OCI-LY3 (cell line): ENCODE measurements at regions not wholly inside any gene's neighbourhood (a gene's known extent, or its start where the extent isn't known, plus 50 kb on each side); places are given as distances from the start of the nearest gene placed in this dataset.

Experiments
- EZH2phosphoT487 ChIP-seq: fragments of 200-600 bp; shearing (Covaris generic); IDR thresholded peaks from 2 replicates; pipeline ENCODE4 v1.6.1; 2018; ENCODE audit warnings: antibody characterized with exemption, mixed run types, low read depth
- TF ChIP-seq, protein P1 (sequence below): fragments of 200-600, 300-600 bp; sonication (generic); IDR thresholded peaks from 2 replicates; pipeline ENCODE4 v1.5.1; 2014; ENCODE audit warnings: antibody characterized with exemption, low read length, low read depth

DNA sequence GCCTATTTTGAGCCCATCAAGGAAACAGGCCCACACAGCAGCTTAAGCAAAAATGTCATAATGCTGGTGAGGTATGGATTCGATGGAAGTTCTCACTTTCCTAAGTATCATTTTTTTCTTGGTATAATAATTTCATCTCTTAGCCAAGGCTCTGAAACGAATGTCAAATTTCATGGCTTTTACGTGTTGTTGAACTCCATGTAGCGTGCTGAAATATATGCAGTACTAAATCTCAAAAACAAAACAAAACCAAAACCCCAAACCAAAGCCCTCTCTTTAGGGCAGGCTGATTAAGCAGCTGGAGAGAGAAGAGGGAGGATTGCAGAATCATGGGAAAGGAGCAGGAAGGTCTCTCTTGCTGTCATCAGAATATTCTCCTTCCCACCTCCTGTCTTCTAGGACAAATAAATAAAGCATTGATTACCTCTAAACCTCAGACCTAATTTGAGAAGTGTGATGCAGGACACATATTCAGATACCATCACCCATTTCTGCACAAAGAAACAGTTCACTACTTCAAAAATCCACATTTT lies 58.3 kb downstream of the TMEM174 start:
- TF ChIP-seq, protein P1, sequence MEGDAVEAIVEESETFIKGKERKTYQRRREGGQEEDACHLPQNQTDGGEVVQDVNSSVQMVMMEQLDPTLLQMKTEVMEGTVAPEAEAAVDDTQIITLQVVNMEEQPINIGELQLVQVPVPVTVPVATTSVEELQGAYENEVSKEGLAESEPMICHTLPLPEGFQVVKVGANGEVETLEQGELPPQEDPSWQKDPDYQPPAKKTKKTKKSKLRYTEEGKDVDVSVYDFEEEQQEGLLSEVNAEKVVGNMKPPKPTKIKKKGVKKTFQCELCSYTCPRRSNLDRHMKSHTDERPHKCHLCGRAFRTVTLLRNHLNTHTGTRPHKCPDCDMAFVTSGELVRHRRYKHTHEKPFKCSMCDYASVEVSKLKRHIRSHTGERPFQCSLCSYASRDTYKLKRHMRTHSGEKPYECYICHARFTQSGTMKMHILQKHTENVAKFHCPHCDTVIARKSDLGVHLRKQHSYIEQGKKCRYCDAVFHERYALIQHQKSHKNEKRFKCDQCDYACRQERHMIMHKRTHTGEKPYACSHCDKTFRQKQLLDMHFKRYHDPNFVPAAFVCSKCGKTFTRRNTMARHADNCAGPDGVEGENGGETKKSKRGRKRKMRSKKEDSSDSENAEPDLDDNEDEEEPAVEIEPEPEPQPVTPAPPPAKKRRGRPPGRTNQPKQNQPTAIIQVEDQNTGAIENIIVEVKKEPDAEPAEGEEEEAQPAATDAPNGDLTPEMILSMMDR = no peak
- TF ChIP-seq EZH2phosphoT487 = no peak
